ENCODE measurements at regions not wholly inside any gene's neighbourhood (a gene's known extent, or its start where the extent isn't known, plus 50 kb on each side); places are given as distances from the start of the nearest gene placed in this dataset.

- ChIA-PET POLR2A (no interaction called here), CTCF (ENCODE audit: unreplicated experiment) (no interaction called here)
- no peak overlapping the region for H3K4me3 ChIP-seq (ENCODE audit: low read depth, low read length, poor library complexity, severe bottlenecking)
These were observed 211.2 kb upstream of the TLE3 start for GRCh38 chr15:70308735-70309434.

GRCh38 chr15:70308011-70308734 lies 210.5 kb upstream of the TLE3 start:
- BruUV-seq (replicated peaks), result no TSS peak
- DNase-seq (ENCODE audit: low spot score), result no peak
- H3K4me2 ChIP-seq (ENCODE audit: low read length), result peak overlapping the region; percentile 39
- no peaks in the 10 kb centered on the region for H3K9me3 ChIP-seq (ENCODE audit: low read length)
- POLR2A ChIA-PET, result no interaction called here
- no peaks in the 10 kb centered on the region for H3K79me2 ChIP-seq (ENCODE audit: insufficient read depth, low read depth, low read length)
- TF ChIP-seq CTCF (conservative IDR thresholded peaks at IDR 0.05; ENCODE audit: low read length) (no peak), EZH2phosphoT487 (IDR thresholded peaks at IDR 0.05; ENCODE audit: borderline replicate concordance, low read depth, low read length) (no peak)
- H3K36me3 ChIP-seq (ENCODE audit: insufficient read depth, low read length), result no peaks in the 10 kb centered on the region
- no peak overlapping the region for H3K27ac ChIP-seq (ENCODE audit: low read depth, low read length, poor library complexity, severe bottlenecking)
- peak overlapping the region; percentile 33; the same call in 1 of the 2 replicates for H2AFZ ChIP-seq (ENCODE audit: low read length)
- CTCF ChIA-PET (ENCODE audit: unreplicated experiment), result no interaction called here
- intact Hi-C loops (cut with micrococcal nuclease; ENCODE audit: unreplicated experiment), result no loop called here
- H4K20me1 ChIP-seq (ENCODE audit: insufficient read depth, low read length), result no peaks in the 10 kb centered on the region
- H3K4me1 ChIP-seq (ENCODE audit: insufficient read depth, low read length, poor library complexity, severe bottlenecking), result peaks cover 21% of the 10 kb centered on the region
- H3K4me3 ChIP-seq (ENCODE audit: low read depth, low read length, poor library complexity, severe bottlenecking), result no peak overlapping the region
- no peaks in the 10 kb centered on the region for H3K9me2 ChIP-seq (ENCODE audit: insufficient read depth, low read length)

More at GRCh38 chr15:70308735-70309434, 211.2 kb upstream of the TLE3 start:
- no peak for TF ChIP-seq EZH2phosphoT487 (IDR thresholded peaks at IDR 0.05; ENCODE audit: borderline replicate concordance, low read depth, low read length)
- TF ChIP-seq CTCF (conservative IDR thresholded peaks at IDR 0.05; ENCODE audit: low read length), result no peak
- Histone ChIP-seq H3K27ac (ENCODE audit: low read depth, low read length, poor library complexity, severe bottlenecking) (no peak overlapping the region), H3K9me2 (ENCODE audit: insufficient read depth, low read length) (no peaks in the 10 kb centered on the region), H3K4me1 (ENCODE audit: insufficient read depth, low read length, poor library complexity, severe bottlenecking) (peaks cover 21% of the 10 kb centered on the region), H3K4me2 (ENCODE audit: low read length) (peak overlapping the region; percentile 39; the same call in 1 of the 2 replicates), H3K79me2 (ENCODE audit: insufficient read depth, low read depth, low read length) (no peaks in the 10 kb centered on the region), H4K20me1 (ENCODE audit: insufficient read depth, low read length) (no peaks in the 10 kb centered on the region), H2AFZ (ENCODE audit: low read length) (peak overlapping the region; percentile 33; the same call in 1 of the 2 replicates), H3K9me3 (ENCODE audit: low read length) (no peaks in the 10 kb centered on the region), H3K36me3 (ENCODE audit: insufficient read depth, low read length) (no peaks in the 10 kb centered on the region)
- DNase-seq (ENCODE audit: low spot score), result no peak
- intact Hi-C loops (cut with micrococcal nuclease; ENCODE audit: unreplicated experiment), result no loop called here
- no TSS peak for BruUV-seq (replicated peaks)

GRCh38 chr15:70306582-70306981 lies 208.9 kb upstream of the TLE3 start:
- ChIA-PET CTCF (ENCODE audit: unreplicated experiment) (no interaction called here), POLR2A (no interaction called here)
- intact Hi-C loops (cut with micrococcal nuclease; ENCODE audit: unreplicated experiment), result no loop called here

More at GRCh38 chr15:70306582-70306981, 208.9 kb upstream of the TLE3 start:
- no peak overlapping the region for H3K4me3 ChIP-seq (ENCODE audit: low read depth, low read length, poor library complexity, severe bottlenecking)
- no peak for DNase-seq (ENCODE audit: low spot score)
- H3K9me2 ChIP-seq (ENCODE audit: insufficient read depth, low read length), result no peaks in the 10 kb centered on the region
- H4K20me1 ChIP-seq (ENCODE audit: insufficient read depth, low read length), result no peaks in the 10 kb centered on the region
- no TSS peak for BruUV-seq (replicated peaks)
- TF ChIP-seq EZH2phosphoT487 (IDR thresholded peaks at IDR 0.05; ENCODE audit: borderline replicate concordance, low read depth, low read length), result no peak
- no peak for TF ChIP-seq CTCF (conservative IDR thresholded peaks at IDR 0.05; ENCODE audit: low read length)
- no peak overlapping the region for H2AFZ ChIP-seq (ENCODE audit: low read length)
- no peaks in the 10 kb centered on the region for H3K9me3 ChIP-seq (ENCODE audit: low read length)
- H3K36me3 ChIP-seq (ENCODE audit: insufficient read depth, low read length), result no peaks in the 10 kb centered on the region
- H3K79me2 ChIP-seq (ENCODE audit: insufficient read depth, low read depth, low read length), result no peaks in the 10 kb centered on the region
- peaks cover 15% of the 10 kb centered on the region for H3K4me1 ChIP-seq (ENCODE audit: insufficient read depth, low read length, poor library complexity, severe bottlenecking)
- no peak overlapping the region for H3K27ac ChIP-seq (ENCODE audit: low read depth, low read length, poor library complexity, severe bottlenecking)
- no peak overlapping the region for H3K4me2 ChIP-seq (ENCODE audit: low read length)

All from OCI-LY7 (cell line).